ENCODE measurements at regions not wholly inside any gene's neighbourhood (a gene's known extent, or its start where the extent isn't known, plus 50 kb on each side); places are given as distances from the start of the nearest gene placed in this dataset.

GRCh38 chr3:109804697-109805096 is 467.4 kb upstream of the DPPA4 start:
- TF ChIP-seq CTCF (conservative IDR thresholded peaks at IDR 0.05; ENCODE audit: low read depth, low read length) (no peak), EZH2 (IDR thresholded peaks at IDR 0.05; ENCODE audit: borderline replicate concordance, low read depth, low read length, poor library complexity, severe bottlenecking) (no peak)

Measured in A673 (cell line).